GM21423 (cell line): ENCODE measurements at regions not wholly inside any gene's neighbourhood (a gene's known extent, or its start where the extent isn't known, plus 50 kb on each side); places are given as distances from the start of the nearest gene placed in this dataset.
"Not testable (repeated sequence)": the region's sequence is repeated elsewhere in the genome, so short reads cannot be mapped to it uniquely, and the experiment has no call there.

ENCODE experiments used
- ATAC-seq: cut with Tn5 transposase; IDR thresholded peaks from one replicate; pipeline ENCODE4 v1.9.1; 2021; ENCODE audit warnings: mild to moderate bottlenecking, moderate library complexity; ENCODE audit not compliant: unreplicated experiment

- no peak for ATAC-seq
Measured at GRCh38 chr5:94102849-94103248, 361.4 kb upstream of the POU5F2 start.

GRCh38 chr5:94097384-94097783, 356.0 kb upstream of the POU5F2 start:
- not testable (repeated sequence) for ATAC-seq

- ATAC-seq = no peak
Measured at GRCh38 chr5:94094793-94095441, 353.5 kb upstream of the POU5F2 start.

GRCh38 chr5:94093300-94093699, 351.9 kb upstream of the POU5F2 start:
- ATAC-seq = no peak

GRCh38 chr5:94086635-94087034, 345.2 kb upstream of the POU5F2 start:
- ATAC-seq = not testable (repeated sequence)

GRCh38 chr5:94086194-94086593, 344.8 kb upstream of the POU5F2 start:
- no peak for ATAC-seq

GRCh38 chr5:94082405-94082804, 341.0 kb upstream of the POU5F2 start:
- no peak for ATAC-seq

GRCh38 chr5:94081088-94081487, 339.7 kb upstream of the POU5F2 start:
- ATAC-seq = no peak

- ATAC-seq = no peak
Measured at GRCh38 chr5:94080390-94080789, 339.0 kb upstream of the POU5F2 start.

GRCh38 chr5:94072116-94072515, 330.7 kb upstream of the POU5F2 start:
- ATAC-seq = no peak

- ATAC-seq = no peak
Measured at GRCh38 chr5:94066437-94067207, 325.2 kb upstream of the POU5F2 start.

GRCh38 chr5:94064025-94064424, 322.6 kb upstream of the POU5F2 start:
- ATAC-seq = no peak

- ATAC-seq = no peak
Measured at GRCh38 chr5:94057655-94058054, 316.3 kb upstream of the POU5F2 start.

- ATAC-seq = peak; percentile 77
Measured at GRCh38 chr5:94057217-94057616, 315.8 kb upstream of the POU5F2 start.

GRCh38 chr5:94049307-94049922, 308.0 kb upstream of the POU5F2 start:
- peak; percentile 31 for ATAC-seq

- no peak for ATAC-seq
Measured at GRCh38 chr5:94045839-94046782, 304.7 kb upstream of the POU5F2 start.

GRCh38 chr5:94043311-94043710, 301.9 kb upstream of the POU5F2 start:
- no peak for ATAC-seq

- ATAC-seq = no peak
Measured at GRCh38 chr5:94040591-94041148, 299.3 kb upstream of the POU5F2 start.

GRCh38 chr5:94039101-94039500, 297.7 kb upstream of the POU5F2 start:
- ATAC-seq = no peak

- no peak for ATAC-seq
Measured at GRCh38 chr5:94031631-94032030, 290.2 kb upstream of the POU5F2 start.

GRCh38 chr5:94028001-94028400, 286.6 kb upstream of the POU5F2 start:
- ATAC-seq = no peak
